Fibroblast of lung (primary cell): ENCODE measurements at regions not wholly inside any gene's neighbourhood (a gene's known extent, or its start where the extent isn't known, plus 50 kb on each side); places are given as distances from the start of the nearest gene placed in this dataset.

Source experiments
- EZH2 ChIP-seq: IDR thresholded peaks from 2 replicates; pipeline ENCODE4 v1.5.1; 2012; ENCODE audit warnings: low read length, control low read depth, mild to moderate bottlenecking; ENCODE audit errors: missing control alignments
- TF ChIP-seq, protein P1 (sequence below), 2 donors: IDR thresholded peaks in 1 of 2; conservative IDR thresholded peaks in 1 of 2; 1 replicate in 1 of 2; 2 replicates in 1 of 2; pipeline ENCODE4 v1.5.1; 2011 to 2012; ENCODE audit warnings: low read length in 2 of 2, control low read depth in 1 of 2, inconsistent platforms in 1 of 2, low read depth in 1 of 2, mild to moderate bottlenecking in 1 of 2

DNA sequence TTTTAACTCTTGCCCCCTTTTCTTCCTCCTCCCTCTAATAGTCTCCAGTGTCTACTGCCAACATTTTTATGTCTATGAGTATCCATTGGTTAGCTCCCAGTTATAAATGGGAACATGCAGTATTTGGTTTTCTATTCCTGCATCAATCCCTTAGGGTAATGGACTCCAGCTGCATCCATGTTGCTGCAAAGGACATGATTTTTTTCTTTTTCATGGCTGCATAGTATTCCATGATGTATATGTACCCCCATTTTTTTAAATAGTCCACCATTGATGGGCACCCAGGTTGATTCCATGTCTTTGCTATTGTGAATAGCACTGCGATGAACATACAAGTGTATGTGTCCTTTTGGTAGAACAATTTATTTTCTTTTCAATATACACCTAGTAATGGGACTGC, 993.7 kb downstream of the EFNA5 start:
- TF ChIP-seq EZH2 = no peak
- TF ChIP-seq, protein P1, sequence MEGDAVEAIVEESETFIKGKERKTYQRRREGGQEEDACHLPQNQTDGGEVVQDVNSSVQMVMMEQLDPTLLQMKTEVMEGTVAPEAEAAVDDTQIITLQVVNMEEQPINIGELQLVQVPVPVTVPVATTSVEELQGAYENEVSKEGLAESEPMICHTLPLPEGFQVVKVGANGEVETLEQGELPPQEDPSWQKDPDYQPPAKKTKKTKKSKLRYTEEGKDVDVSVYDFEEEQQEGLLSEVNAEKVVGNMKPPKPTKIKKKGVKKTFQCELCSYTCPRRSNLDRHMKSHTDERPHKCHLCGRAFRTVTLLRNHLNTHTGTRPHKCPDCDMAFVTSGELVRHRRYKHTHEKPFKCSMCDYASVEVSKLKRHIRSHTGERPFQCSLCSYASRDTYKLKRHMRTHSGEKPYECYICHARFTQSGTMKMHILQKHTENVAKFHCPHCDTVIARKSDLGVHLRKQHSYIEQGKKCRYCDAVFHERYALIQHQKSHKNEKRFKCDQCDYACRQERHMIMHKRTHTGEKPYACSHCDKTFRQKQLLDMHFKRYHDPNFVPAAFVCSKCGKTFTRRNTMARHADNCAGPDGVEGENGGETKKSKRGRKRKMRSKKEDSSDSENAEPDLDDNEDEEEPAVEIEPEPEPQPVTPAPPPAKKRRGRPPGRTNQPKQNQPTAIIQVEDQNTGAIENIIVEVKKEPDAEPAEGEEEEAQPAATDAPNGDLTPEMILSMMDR (conservative IDR thresholded peaks at IDR 0.05 in 1 of 2, IDR thresholded peaks at IDR 0.05 in 1 of 2; ENCODE audit: low read depth in 1 of 2, low read length in 2 of 2) = no peak
